ENCODE measurements at regions not wholly inside any gene's neighbourhood (a gene's known extent, or its start where the extent isn't known, plus 50 kb on each side); places are given as distances from the start of the nearest gene placed in this dataset.

DNA sequence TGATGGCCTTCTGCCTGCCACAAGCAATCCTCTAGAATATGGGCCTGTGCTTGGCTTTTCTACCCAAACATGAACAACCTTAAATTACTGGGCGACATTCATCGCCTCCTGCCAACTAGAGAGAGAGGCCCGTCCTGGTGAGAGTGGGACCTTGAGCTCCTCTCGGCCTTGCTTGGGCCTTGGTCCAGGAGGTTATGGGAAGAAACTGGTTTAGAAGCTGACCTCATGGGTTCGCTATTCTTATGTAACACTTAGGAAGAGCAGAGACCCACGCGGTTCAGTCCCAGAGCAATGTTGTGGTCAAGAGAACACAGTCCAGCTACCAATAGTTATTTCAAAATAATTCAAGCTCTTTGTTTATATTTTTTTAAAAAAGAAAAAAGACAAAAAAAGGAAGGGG, 176.3 kb upstream of the ZNF32 start:
- Mint-ChIP-seq H3K27ac (ENCODE audit: unreplicated experiment) (no peak overlapping the region), H3K9me3 (ENCODE audit: unreplicated experiment) (peaks cover 9% of the 10 kb centered on the region), H3K4me1 (ENCODE audit: unreplicated experiment) (peaks cover 18% of the 10 kb centered on the region), H3K27me3 (ENCODE audit: unreplicated experiment) (peaks cover 5% of the 10 kb centered on the region), H3K4me3 (ENCODE audit: unreplicated experiment) (no peak overlapping the region), H3K36me3 (ENCODE audit: unreplicated experiment) (no peaks in the 10 kb centered on the region)
- TF ChIP-seq, protein P1, sequence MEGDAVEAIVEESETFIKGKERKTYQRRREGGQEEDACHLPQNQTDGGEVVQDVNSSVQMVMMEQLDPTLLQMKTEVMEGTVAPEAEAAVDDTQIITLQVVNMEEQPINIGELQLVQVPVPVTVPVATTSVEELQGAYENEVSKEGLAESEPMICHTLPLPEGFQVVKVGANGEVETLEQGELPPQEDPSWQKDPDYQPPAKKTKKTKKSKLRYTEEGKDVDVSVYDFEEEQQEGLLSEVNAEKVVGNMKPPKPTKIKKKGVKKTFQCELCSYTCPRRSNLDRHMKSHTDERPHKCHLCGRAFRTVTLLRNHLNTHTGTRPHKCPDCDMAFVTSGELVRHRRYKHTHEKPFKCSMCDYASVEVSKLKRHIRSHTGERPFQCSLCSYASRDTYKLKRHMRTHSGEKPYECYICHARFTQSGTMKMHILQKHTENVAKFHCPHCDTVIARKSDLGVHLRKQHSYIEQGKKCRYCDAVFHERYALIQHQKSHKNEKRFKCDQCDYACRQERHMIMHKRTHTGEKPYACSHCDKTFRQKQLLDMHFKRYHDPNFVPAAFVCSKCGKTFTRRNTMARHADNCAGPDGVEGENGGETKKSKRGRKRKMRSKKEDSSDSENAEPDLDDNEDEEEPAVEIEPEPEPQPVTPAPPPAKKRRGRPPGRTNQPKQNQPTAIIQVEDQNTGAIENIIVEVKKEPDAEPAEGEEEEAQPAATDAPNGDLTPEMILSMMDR (IDR thresholded peaks at IDR 0.05) = no peak
- no peak for DNase-seq (ENCODE audit: extremely low spot score, unreplicated experiment)

DNA sequence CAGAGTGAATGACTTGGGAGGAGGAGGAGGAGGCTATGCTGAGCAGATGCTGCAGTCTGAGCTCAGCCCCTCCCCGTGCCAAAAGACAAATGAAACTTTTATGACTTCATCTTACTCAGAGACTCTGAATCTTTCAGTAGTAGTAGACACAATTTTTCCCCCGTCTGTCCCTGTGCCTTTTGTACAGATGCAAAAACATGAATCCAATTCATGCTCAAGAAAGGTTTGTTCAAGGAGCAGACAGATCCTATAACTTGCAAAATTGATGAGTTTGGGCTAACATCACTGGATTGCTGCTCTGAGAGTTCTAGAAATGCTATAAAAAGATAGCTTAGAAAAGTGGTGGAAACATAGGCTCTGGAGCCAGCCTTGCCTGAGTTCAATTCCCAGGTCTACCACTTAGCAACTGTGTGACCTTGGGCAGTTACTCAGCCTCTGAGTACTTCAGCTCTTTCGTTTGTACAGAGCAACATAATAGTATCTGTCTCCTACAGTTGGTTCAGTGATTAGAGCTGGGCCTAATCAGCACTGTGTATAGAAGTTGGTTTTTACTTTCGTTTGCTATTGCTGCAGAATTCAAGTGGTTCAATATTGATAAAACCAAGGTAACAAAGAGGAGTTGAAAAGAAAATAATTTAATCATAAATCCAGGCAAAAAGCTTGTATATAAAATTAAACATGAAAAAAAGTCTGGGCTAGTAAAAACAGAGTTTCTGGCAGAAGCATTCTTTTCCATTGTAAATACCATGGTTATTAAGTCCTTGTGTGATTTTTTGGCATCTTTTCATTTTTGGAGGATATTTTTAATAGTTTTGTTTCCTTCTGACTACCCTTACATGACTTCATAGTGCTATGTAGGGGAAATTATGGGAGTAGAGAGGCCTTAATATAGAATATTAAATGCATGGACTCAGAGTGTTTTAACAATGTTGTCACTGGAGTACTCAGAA, 174.2 kb upstream of the ZNF32 start:
- Mint-ChIP-seq H3K36me3 (ENCODE audit: unreplicated experiment) (no peaks in the 10 kb centered on the region), H3K4me3 (ENCODE audit: unreplicated experiment) (no peak overlapping the region), H3K9me3 (ENCODE audit: unreplicated experiment) (peaks cover 5% of the 10 kb centered on the region), H3K4me1 (ENCODE audit: unreplicated experiment) (peaks cover 22% of the 10 kb centered on the region), H3K27ac (ENCODE audit: unreplicated experiment) (no peak overlapping the region), H3K27me3 (ENCODE audit: unreplicated experiment) (peaks cover 7% of the 10 kb centered on the region)
- TF ChIP-seq, protein P1 (IDR thresholded peaks at IDR 0.05) = no peak
- no peak for DNase-seq (ENCODE audit: extremely low spot score, unreplicated experiment)

DNA sequence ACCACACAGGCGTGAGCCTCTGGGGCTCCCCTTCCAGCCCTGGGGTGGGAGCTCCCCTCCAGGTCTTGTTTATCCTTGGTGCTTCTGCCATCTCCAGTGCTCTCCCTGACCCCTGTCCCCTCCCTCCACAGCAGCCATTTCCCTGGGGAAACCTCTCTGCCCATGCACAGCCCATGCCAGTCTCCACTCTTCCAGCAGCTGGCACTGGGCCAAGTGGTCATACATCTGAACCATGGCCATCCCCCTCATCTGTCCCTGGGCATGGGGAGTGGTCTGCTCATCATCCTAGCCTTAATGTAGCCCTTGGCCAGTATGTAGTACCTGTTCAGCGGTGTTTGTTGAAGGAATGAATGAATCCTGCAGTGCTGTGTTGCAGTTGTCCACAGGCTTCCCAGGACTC, 172.4 kb upstream of the ZNF32 start:
- peaks cover 30% of the 10 kb centered on the region for H3K4me1 Mint-ChIP-seq (ENCODE audit: unreplicated experiment)
- H3K9me3 Mint-ChIP-seq (ENCODE audit: unreplicated experiment) = no peaks in the 10 kb centered on the region
- no peak overlapping the region for H3K27ac Mint-ChIP-seq (ENCODE audit: unreplicated experiment)
- DNase-seq (ENCODE audit: extremely low spot score, unreplicated experiment) = no peak
- TF ChIP-seq, protein P1 (IDR thresholded peaks at IDR 0.05) = no peak
- no peak overlapping the region for H3K4me3 Mint-ChIP-seq (ENCODE audit: unreplicated experiment)
- H3K27me3 Mint-ChIP-seq (ENCODE audit: unreplicated experiment) = peaks cover 5% of the 10 kb centered on the region
- no peaks in the 10 kb centered on the region for H3K36me3 Mint-ChIP-seq (ENCODE audit: unreplicated experiment)

DNA sequence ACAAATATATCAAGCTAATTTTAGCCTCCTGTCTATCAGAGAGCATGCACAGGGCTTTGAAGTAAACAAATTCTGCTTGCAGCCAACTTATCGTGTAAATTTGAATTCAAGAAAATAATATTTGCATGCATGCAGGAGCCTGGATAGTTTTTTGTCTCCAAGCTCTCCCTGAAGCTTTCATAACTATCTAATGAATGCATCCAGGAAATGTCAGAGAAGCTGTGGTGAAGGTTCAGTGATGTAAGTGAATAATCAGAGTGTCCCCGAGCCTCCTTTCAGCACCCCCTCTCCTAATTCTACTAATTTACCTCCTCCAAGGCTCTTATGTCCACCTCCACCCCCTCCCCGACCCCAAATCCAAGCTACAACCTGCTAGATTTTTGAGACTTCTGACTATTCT, 172.0 kb upstream of the ZNF32 start:
- Mint-ChIP-seq H3K4me3 (ENCODE audit: unreplicated experiment) (no peak overlapping the region), H3K36me3 (ENCODE audit: unreplicated experiment) (no peaks in the 10 kb centered on the region), H3K9me3 (ENCODE audit: unreplicated experiment) (no peaks in the 10 kb centered on the region), H3K27me3 (ENCODE audit: unreplicated experiment) (peaks cover 5% of the 10 kb centered on the region), H3K4me1 (ENCODE audit: unreplicated experiment) (peaks cover 30% of the 10 kb centered on the region), H3K27ac (ENCODE audit: unreplicated experiment) (no peak overlapping the region)
- TF ChIP-seq, protein P1 (IDR thresholded peaks at IDR 0.05) = no peak
- DNase-seq (ENCODE audit: extremely low spot score, unreplicated experiment) = no peak

DNA sequence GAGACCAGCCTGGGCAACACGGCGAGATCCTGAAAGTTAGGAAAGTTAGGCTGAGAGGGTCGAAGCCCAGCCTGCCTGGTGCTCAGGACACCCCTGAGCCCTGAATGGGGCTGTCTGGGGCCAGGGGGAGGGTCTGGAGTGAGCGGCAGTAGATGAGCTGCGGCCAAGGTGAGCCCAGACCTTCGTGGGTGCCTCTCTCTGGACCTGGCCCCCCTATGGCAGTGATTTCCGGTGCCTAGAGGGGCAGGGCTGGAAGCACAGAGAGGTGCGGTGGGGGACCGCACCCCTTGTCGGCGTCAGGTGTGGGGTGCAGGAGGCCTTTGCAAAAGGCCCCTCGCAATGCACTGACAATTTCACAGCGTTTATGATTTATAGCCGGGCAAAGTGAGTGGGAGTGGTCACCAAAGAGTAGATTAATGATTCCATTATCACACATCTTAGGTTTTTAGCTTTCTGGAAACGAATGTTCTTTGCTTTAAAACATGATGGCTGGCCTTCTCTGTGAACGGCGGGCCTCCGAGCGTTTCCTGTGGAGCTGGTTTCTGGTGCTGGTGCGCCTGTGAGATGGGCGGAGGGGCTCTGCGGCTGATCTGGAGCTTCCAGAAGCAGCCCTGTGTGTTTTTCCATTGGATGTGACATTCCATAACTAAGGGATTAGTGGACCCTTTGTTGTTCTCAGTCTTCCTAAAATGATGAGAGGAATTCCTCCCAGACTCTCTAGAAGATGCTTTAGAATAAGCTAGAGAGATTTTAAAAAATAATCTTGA, 171.0 kb upstream of the ZNF32 start:
- no peaks in the 10 kb centered on the region for H3K9me3 Mint-ChIP-seq (ENCODE audit: unreplicated experiment)
- no peak for DNase-seq (ENCODE audit: extremely low spot score, unreplicated experiment)
- no peak overlapping the region for H3K27ac Mint-ChIP-seq (ENCODE audit: unreplicated experiment)
- H3K4me3 Mint-ChIP-seq (ENCODE audit: unreplicated experiment) = no peak overlapping the region
- peaks cover 35% of the 10 kb centered on the region for H3K4me1 Mint-ChIP-seq (ENCODE audit: unreplicated experiment)
- TF ChIP-seq, protein P1 (IDR thresholded peaks at IDR 0.05) = no peak
- no peaks in the 10 kb centered on the region for H3K36me3 Mint-ChIP-seq (ENCODE audit: unreplicated experiment)
- peaks cover 5% of the 10 kb centered on the region for H3K27me3 Mint-ChIP-seq (ENCODE audit: unreplicated experiment)

Data from osteocyte (in vitro differentiated cells).